SHP77 treated with DMSO at 0.1 percent for 48 hours (cell line): ENCODE measurements at regions not wholly inside any gene's neighbourhood (a gene's known extent, or its start where the extent isn't known, plus 50 kb on each side); places are given as distances from the start of the nearest gene placed in this dataset.

Experiments used
- DNase-seq: peaks from one replicate; lab custom pipeline; 2025; lab: John Stamatoyannopoulos, UW

DNA sequence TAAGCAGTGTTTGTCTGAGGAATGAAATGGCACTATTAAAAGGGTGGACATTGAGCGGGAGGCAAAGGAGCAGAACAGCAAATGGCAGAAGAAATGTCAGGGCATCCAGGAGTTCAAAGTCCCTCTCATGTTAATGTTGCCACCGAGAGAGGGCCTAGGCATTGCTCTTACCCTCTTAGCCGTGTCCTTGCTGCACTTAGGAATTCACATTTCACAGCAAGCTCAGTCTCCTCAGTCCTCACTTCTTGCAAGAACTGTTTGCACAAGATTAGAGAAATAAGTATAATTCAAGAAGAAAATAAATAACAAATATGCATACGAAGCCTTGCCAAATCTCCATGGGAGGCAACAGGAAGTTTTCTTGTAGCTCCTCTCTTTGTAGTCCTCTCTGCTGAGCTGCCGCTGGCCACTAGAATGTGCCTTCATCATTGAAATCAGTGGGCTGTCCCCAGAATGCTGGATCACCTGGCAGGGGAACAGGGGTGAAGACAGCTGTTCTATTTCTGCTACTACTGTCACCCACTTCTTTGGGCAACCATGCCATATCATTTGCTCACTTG, 205.8 kb downstream of the ZNF326 start:
- DNase-seq: no peak

DNA sequence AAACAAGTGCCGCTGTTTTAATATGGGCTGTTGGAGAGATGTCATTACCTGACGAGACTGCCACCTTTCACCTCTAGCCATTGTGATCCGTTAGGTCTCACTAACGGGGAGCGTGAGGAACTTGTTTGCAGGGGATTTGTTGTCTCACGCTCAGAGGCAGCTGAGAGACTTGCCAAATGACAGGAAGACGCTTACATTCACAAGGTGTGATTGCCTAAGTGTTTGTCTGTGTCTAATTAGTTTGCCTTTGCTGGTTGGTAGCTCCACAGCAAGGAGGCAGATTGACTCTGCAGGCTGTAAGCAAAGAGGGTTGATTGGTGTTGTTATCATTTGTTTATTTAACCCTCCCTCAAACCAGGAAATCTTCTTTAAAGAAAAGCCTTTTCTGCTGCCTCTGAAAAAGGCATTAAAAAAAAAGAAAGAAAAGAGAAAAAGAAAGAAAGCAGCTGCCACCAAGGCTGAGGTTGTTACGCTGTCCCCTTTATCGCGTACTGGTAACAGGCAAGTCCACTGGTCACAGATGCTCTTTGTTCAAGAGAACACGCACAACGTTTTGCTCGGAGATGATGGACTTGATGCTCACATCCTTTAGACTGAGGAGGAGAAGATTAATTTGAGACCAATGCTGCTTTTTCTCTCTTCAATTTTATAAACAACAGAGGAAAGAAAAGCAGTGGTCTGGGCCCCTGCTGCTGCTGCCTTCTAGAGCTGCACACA, 203.9 kb downstream of the ZNF326 start:
- DNase-seq: no peak

DNA sequence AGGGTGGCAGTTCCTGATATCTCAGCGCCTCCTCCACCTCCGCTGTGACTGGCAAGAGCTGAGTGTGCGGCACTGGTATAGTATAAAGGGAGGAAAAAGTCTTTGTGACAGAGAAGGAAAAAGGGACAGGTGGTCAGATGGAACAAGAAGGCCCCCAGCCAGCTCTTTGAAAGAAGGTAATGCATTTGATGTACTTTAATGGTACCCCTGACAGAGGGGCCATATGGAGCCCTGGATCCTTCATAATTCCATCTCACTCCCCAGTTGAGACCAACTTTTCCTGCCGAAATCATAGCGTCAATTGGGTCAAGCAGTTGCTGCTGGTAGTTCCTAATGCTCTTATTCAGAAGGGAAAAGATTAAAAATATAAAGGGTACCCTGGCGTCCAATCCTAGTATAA, 198.2 kb downstream of the ZNF326 start:
- no peak for DNase-seq

DNA sequence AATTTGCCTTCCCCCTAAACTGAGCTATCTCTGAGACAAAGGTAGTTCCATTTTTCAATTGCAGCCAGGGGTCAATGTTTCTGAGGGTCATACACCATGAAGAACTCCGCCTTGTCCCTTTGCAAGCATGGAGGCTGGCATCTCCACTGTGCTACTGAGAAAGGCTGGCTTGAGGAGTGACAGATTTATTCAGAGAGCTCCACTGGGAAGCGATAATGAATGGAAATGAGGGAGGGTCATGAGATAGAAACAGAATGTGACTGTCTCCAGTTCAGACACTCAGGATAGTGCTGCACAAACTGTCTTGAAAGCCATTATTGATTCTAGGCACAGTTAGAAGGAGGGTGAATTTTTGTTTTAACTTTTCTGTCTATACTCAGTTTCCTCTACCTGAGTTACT, 197.5 kb downstream of the ZNF326 start:
- no peak for DNase-seq

DNA sequence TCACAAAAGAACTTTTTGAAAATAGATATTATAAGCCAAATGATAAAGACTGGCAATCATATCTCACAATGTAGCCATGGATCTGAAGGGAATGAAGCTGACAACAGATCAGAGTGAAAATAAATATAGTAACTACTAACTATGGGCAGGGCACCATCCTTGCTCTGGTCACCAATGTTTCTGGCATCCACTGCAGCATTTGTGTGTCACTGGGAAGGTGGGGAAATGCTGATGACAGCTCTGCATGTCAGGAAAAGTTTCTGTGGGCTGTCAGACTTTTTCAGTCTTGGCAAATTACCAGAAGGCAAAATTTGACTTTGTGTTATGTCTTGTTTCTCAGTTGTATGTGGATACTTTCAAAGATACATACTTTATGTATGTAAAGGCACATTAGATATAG, 195.6 kb downstream of the ZNF326 start:
- DNase-seq: no peak

DNA sequence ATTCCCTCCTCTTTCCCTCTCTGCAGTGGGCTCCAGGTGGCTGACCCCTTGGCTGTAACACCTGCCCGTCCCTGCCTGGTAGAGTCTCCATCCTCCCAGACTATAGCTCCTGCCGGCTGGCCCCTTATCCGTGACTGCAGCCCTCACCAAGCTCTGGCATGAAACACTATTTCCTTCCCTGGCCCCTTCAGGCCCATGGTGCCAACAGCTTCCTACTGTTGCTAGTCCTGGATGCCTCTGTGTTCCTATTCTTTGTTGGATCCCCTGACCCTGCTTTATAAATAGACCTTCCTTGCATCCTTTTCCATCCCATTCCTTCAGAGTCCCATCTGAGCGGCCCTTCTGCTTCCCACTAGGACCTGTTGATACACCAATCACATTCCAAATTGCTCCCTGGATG, 195.0 kb downstream of the ZNF326 start:
- no peak for DNase-seq

DNA sequence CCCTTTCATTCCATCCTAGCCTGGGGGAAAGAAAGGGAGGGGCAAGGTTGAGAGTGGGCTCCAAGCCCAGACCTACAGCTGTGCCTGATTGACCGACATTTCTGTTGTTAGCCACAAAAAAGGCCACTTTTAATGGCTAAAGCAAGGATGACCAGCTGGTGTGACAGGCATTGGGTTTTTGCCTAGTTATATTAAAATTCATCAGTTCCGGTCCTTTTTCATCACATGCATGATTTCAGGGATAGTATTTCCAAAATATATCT, 192.3 kb downstream of the ZNF326 start:
- no peak for DNase-seq

DNA sequence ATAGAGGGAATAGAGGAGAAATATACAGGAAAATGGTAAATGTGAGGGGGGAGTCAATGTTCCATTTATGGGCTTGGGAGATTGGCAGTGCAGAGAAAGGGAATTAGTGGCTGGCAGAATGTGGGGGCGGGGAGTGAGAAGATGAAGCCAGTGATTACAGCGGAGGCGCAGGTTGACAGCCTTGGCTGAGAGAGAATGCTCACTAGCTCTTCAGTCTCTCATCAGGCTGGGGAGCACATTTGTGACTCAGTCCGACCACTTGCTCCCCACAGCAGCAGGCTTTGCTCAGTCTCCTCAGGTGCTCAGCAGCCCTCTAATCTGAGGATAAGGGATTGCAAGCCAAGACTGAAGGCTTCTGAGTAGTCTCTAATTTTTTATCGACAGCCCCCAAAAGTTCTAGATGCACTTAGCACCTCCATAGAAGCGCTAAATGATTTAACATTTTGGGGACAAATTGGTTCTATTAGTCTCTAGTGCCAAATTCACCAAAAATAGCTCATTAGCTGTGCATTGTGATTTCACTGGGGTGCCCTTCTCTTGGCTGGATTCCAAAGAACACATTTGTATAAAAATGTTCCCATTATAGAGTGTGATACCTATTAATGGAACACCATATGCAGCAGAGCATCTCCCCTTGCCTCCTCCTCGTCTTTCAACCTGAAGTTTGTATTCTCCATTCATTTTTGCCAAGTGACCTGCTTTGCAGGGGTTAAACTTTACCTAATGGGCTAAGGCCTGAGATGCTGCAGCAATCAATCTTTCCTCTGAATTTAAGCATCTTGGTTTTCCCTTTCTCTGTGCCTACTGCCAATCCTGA, 191.8 kb downstream of the ZNF326 start:
- DNase-seq: no peak

DNA sequence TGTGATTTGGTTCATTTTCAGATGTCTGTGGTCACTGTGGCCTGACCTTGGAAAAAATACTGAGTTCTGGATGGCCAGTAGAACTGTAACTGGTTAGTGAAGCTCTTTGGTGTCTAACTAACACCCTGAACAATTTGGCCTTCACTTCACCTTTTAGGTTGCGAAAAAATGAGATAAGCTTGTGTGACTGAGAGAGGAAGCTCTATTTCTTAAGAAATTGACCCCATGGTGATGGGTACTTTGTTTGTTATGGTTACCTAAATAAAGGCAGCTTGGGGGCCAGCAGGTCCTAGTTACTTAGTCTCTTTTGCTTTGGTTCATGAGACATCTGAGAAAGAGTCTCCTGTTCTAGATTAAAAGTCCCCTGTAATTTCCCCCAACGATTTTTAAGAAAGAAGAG, 181.6 kb downstream of the ZNF326 start:
- DNase-seq: no peak

DNA sequence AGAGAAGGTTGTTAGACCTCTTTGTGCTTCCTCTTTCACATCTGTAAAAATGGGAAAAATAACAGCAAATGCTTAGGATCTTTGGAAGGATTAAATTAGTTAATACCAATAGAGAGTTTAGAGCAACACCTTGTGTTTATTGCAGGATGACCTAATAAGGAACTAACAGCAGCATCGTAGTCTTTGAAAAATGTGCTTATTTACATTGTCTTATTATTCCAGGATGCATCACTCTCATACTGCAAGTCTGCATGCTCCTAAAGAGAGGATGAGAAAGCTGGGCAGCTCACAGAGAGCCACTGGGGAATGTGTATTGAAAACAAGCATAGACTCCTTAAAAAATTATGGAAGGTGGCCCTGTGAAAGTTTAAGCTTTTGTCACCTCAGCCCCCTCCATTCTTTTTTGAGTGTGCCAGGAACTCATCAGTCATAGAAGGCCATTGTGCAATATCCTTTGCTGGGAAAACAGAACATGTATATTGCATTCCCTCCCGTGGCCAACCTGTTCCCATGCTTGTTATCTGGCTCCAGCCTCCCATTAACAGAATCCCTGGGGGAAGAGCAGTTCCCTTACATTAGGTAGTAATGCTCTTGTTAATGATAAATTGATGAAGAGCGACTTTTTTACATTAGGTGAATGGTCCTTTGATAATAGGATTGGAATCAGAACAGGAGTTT, 180.7 kb downstream of the ZNF326 start:
- DNase-seq: no peak

DNA sequence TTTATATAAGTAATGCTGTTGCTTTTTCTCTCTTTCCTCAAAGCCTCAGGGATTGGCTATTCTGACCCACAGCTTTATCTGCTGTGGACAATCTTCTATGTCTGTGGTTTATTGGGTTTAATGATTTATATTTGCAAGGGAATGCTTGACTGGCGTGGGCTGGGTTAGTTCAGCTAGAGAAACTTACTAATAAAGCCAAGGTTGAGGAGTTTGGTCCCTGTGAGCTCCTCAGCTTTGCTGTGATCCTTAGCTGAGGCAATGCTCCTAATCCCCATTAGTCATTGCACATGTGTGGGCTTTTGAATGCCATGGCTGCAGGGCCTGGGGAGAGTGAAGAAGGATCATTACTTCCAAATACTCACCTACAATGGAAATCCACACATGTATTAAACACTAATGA, 179.3 kb downstream of the ZNF326 start:
- no peak for DNase-seq

DNA sequence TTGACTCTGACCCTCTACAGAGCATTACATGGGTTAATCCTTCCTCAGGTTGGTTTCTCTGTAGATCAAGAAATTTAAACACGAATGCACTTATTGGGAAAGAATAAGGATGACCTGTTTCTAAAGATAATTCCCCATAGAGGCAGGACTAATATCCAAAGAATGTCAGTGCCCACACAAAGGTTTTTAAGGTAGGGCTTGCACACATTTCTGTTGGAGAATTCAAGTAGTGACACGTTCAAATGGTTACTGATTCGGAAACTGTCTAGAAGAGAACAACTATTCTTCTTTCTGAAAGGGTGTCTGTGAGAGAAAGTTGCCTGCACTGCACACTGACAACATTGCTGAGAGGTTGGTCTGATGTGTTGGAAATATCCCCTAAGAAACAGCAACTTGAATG, 167.3 kb downstream of the ZNF326 start:
- DNase-seq: no peak

DNA sequence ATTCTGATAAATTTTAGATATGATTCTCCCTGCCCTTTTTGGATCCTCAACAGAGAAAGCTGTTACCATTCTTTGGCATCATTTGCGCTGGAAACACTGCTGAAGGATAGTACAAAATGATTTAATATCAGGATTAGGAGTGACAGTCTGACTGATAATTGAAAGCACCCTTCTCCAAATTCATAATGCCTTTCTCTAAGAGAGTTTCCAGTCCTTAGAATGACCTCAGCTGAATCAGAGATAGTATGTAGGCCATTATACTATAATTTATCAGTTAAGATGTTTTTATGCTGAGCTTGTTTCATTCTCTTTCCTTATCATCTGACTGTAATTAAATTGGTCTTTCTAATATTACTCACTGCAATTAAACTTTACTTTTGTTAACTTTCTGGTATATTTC, 166.7 kb downstream of the ZNF326 start:
- no peak for DNase-seq

DNA sequence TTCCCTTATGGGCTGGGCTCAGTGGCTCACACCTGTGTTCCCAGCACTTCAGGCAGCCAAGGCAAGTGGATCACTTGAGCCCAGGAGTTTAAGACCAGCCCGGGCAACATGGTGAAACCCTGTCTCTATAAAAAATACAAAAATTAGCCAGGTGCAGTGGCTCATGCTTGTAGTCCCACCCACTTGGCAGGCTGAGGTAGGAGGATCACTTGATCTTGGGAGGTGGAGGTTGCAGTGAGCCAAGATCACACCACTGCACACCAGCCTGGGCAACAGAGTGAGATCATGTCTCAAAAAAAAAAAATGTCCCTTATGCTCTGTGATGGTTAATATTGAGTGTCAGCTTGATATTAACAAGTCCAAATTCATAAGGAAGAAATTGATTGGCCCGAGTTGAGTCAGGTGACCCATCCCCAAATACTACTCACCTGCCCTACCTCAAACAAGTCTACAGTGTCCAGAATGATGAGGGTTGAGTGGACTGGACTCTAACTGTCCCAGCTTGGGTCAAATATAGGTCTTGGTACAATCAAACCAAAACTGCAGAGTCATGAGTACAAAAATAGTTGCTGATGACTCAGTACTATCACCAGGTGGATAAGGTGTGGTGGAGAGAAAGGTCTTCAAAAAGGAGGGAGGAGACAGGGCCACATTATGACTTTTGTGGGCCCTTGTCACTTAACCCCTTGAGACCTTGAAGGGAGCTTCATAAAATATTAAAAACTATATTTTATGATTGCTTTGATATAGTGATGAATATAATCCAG, 161.0 kb downstream of the ZNF326 start:
- DNase-seq: no peak

DNA sequence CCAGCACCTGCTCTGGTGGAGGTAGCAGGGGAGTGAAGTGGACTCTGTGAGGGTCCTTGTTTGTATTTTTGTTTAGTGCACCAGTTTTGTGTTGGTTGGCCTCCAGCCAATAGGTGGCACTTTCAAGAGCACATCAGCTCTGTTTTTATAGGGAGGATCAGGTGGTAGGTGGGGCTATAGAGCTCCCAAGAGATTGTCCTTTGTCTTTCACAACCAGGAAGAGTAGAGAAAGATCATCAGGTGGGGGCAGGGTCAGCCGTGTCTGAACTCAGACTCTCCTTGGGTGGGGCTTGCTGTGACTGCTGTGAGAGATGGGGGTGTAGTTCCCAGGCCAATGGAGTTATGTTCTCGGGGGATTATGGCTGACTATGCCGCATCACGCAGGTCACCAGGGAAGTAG, 159.8 kb downstream of the ZNF326 start:
- DNase-seq: no peak

DNA sequence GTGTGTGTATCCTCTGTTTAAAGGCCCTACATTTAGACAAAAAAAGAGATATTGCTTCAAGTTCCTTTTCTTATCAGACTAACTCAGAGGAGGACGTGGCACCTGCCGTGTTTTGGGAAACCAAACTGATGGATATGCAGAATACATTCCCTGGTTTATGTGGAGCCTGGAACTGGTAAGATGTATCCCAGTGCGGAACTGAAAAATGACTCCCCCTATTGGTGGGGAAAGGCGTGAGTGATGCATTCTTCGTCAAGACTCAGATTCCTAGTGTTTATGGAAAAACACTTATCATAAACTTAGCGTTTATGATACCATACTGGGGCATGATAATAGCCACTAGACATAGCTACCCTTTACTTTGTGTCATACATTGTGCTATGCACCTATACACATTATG, 154.2 kb downstream of the ZNF326 start:
- DNase-seq: no peak

DNA sequence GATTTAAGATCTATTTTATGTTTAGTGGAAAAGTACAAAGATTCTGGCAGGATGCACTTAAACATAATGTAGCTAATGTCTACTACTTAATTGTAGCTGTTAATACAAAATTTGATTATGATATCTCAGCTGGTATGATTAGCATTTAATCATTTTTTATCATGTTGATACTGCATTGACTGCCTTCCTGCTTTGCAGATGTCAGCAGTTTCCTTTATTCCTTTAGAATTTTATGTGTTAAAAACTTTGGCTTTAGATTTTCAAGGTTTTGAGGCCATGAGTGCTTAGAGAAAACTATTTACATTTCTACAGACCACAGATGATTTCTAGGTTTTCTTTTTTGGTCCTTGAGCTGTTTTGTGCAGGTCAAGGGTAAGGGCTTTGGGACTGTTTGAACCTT, 152.2 kb downstream of the ZNF326 start:
- DNase-seq: no peak

DNA sequence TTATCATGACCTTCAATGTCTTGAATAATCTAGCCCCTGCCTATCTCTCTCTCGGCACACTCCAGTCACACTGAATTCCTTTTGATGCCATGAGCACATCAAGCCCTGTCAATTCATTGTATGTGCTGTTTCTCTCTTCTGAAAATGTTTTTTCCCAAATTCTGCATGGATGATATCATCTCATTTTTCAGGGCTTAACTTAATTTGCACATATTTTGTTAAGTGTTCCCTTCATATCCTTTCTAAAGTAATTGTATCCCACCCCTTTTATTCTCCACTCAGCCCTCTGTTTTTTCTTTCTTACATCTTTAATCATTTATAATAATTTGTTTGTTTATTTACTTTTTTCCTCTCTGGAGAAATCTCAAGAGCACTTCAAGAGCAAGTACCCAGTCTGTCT, 149.9 kb downstream of the ZNF326 start:
- DNase-seq: no peak

DNA sequence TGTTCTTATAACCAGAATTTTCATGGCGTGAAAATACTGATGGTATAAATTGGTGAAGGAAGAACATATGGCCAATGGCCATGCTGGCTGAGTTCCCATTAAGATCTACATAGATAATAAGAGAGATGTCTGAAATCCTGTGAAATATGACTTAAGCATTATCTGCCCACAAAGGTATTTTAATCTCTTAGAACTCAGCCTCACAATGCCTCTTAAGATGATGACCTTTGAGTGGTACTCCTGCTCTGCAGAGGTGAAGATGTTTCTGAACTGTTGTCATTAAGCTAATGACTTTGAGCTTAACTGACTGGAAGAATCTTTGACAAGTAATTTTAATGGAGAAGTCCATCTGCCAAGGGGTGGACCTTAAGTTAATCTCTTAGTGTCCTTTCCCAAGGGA, 148.7 kb downstream of the ZNF326 start:
- no peak for DNase-seq

DNA sequence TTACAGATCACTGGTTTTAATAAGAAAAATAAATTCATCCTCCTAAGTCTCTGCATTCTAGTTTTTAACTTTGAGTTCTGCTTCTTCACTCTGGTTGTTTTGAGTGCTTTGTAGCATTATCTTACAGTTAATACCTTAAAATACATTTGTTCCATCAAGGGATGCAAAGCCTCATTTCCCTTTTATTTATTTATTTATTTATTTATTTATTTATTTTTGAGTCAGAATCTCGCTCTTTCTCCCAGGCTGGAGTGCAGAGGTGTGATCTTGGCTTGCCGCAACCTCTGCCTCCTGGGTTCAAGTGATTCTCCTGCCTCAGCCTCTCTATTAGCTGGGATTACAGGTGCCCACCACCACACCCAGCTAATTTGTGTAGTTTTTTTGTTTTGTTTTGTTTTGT, 147.8 kb downstream of the ZNF326 start:
- no peak for DNase-seq

DNA sequence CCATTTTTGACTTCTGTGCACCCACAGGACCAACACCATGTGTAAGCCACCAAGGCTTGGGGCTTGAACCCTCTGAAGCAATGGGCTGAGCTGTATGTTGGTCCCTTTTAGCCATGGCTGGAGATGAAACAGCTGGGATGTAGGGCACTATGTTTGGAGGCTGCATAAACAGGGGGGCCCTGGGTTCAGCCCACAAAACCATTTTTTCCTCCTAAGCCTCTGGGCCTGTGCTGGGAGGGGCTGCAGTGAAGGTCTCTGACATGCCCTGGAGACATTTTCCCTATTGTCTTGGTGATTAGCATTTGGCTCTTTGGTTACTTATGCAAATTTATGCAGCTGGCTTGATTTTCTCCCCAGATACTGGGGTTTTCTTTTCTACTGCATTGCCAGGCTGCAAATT, 144.9 kb downstream of the ZNF326 start:
- DNase-seq: no peak

DNA sequence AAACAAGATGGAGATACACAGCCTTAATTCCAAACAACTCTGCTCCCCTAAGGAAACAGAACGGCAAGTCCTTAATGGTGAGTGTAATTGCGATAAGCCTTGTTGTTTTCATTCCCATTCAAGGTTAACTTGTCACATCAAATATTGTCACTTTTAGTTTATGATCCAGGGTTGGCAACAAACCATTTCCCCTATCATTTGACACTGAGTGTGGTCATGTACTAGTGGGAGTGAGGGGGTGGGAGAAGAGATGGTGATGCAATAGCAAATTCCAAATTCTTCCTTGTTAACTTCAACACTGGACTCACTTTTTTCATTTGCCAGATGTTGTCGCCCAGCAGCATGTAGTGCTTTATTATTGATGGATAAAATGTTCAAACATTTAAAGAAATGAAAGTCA, 140.4 kb downstream of the ZNF326 start:
- no peak for DNase-seq
